ENCODE measurements at regions not wholly inside any gene's neighbourhood (a gene's known extent, or its start where the extent isn't known, plus 50 kb on each side); places are given as distances from the start of the nearest gene placed in this dataset.
A peak's percentile ranks its signal among the peaks of the same experiment; 100 is the strongest.

GRCh38 chr7:145490356-145490755 is 626.2 kb upstream of the CNTNAP2 start:
- Histone ChIP-seq H2BK120ac (ENCODE audit: low read depth, low read length) (no peak overlapping the region), H4K8ac (ENCODE audit: low read depth in 2 of 2, low read length in 2 of 2) (no peak overlapping the region), H3K27me3 (ENCODE audit: control insufficient read depth, insufficient read depth, low read length) (no peaks in the 10 kb centered on the region), H3K56ac (ENCODE audit: extremely low read depth, insufficient read depth, low read length) (no peak overlapping the region), H4K20me1 (ENCODE audit: insufficient read depth, low read length) (no peaks in the 10 kb centered on the region), H3K4ac (ENCODE audit: low read depth, low read length) (no peak overlapping the region), H3K23ac (ENCODE audit: low read depth, low read length) (no peak overlapping the region), H3K36me3 (ENCODE audit: control insufficient read depth, insufficient read depth, low read length) (no peaks in the 10 kb centered on the region), H2BK15ac (ENCODE audit: low read depth, low read length) (no peak overlapping the region), H3K18ac (ENCODE audit: low read depth, low read length) (no peak overlapping the region), H2AK9ac (replicated peaks; ENCODE audit: low read depth, low read length, poor library complexity) (no peak overlapping the region), H2BK5ac (ENCODE audit: low read depth, low read length, poor library complexity, severe bottlenecking) (no peak overlapping the region), H2AK5ac (ENCODE audit: low read depth, low read length) (no peak overlapping the region), H2BK20ac (ENCODE audit: low read depth, low read length) (no peak overlapping the region), H3K9me1 (ENCODE audit: insufficient read depth, low read length) (no peaks in the 10 kb centered on the region), H3K4me1 (ENCODE audit: control insufficient read depth, insufficient read depth, low read length) (no peaks in the 10 kb centered on the region), H3K27ac (ENCODE audit: insufficient read depth, low read length) (no peak overlapping the region), H4K5ac (ENCODE audit: low read depth, low read length) (no peak overlapping the region), H3K9me3 (ENCODE audit: control insufficient read depth, insufficient read depth, low read length) (peaks cover 3% of the 10 kb centered on the region; the same call in 1 of the 2 replicates), H3K9ac (ENCODE audit: low read depth, low read length) (no peak overlapping the region), H3K4me2 (ENCODE audit: low read depth, low read length) (no peak overlapping the region), H2AFZ (replicated peaks; ENCODE audit: low read length, poor library complexity) (no peak overlapping the region), H4K91ac (ENCODE audit: insufficient read depth, low read depth, low read length) (no peak overlapping the region), H3K14ac (replicated peaks; ENCODE audit: low read depth, low read length) (no peak overlapping the region), H3K4me3 (ENCODE audit: insufficient read depth, low read depth, low read length) (no peak overlapping the region), H3K79me1 (ENCODE audit: low read depth in 1 of 2, low read length in 2 of 2) (no peaks in the 10 kb centered on the region)
- TF ChIP-seq CEBPB (IDR thresholded peaks at IDR 0.05; ENCODE audit: low read depth, low read length) (no peak), MAFK (IDR thresholded peaks at IDR 0.05; ENCODE audit: low read depth, low read length) (peak; percentile 46; the same call in 1 of the 2 replicates)
- BruUV-seq (replicated peaks) = no TSS peak
- no peak for ATAC-seq (ENCODE audit: low read depth)
- ChIA-PET CTCF (no interaction called here), POLR2A (ENCODE audit: unreplicated experiment) (no interaction called here)
- in situ Hi-C loops (cut with MboI; ENCODE audit: low sequenced_read_pairs) = no loop called here
- intact Hi-C loops (cut with micrococcal nuclease) = no loop called here
- dilution Hi-C loops (cut with HindIII; ENCODE audit: low sequenced_read_pairs, unreplicated experiment) = no loop called here
- no CpG with 5 or more reads among the region's 1 CpG for WGBS, 2 experiments (ENCODE audit: extremely low coverage in 2 of 2, insufficient read length in 1 of 2)
- no peak for DNase-seq

All from IMR-90 (cell line).